ENCODE measurements at regions not wholly inside any gene's neighbourhood (a gene's known extent, or its start where the extent isn't known, plus 50 kb on each side); places are given as distances from the start of the nearest gene placed in this dataset.

DNA sequence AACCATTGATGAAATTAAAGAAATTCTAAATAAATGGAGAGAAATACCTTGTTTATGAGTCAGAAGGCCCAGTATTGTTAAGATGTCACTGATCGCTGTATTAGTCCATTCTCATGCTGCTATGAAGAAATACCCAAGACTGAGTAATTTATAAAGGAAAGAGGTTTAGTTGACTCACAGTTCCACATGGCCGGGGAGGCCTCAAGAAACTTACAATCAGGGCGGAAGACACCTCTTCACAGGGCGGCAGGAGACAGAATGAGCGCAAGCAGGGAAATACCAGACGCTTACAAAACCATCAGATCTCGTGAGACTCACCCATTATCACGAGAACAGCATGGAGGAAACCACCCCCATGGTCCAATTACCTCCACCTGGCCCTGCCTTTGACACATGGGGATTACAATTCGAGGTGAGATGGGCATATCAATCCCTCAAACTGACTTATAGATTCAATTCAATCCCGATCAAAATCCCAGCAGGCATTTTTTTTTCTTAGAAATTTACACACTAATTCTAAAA lies 157.2 kb downstream of the ENGASE start:
- no peak for ATAC-seq (replicated peaks; ENCODE audit: extremely low read depth, poor library complexity, severe bottlenecking)
- H3K4me1 Mint-ChIP-seq, result no peaks in the 10 kb centered on the region
- no peaks in the 10 kb centered on the region for H3K9me3 Mint-ChIP-seq
- DNase-seq (ENCODE audit: low spot score in 2 of 2), result no peak
- H3K27me3 Mint-ChIP-seq, result peaks cover 17% of the 10 kb centered on the region
- no peak overlapping the region for H3K27ac Mint-ChIP-seq (ENCODE audit: low read depth)
- no peak overlapping the region for H3K4me3 Mint-ChIP-seq
- no peaks in the 10 kb centered on the region for H3K36me3 Mint-ChIP-seq (ENCODE audit: insufficient read depth)

DNA sequence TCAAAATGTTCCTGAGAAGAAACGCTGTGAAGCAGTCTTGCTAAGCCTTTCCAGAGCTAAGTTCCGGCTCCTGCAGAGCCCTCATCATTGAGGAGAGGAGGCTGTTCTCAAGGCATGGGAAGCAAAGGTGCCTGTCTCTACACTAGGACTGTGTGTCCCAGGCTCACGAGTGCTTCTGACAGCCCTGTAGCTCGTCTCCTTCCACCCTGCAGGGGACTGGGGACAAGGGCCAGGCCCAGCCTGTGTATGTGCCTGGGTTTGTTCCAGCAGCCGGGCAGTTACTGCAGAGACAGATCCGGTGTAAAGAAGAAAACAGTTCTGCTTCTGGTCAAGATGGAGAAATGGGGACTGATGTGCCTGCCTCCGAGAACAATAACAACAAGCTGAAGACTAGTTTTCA lies 156.0 kb downstream of the ENGASE start:
- H3K4me3 Mint-ChIP-seq, result no peak overlapping the region
- no peak overlapping the region for H3K27ac Mint-ChIP-seq (ENCODE audit: low read depth)
- peaks cover 18% of the 10 kb centered on the region for H3K27me3 Mint-ChIP-seq
- DNase-seq (ENCODE audit: low spot score in 2 of 2), result no peak
- H3K4me1 Mint-ChIP-seq, result no peaks in the 10 kb centered on the region
- no peaks in the 10 kb centered on the region for H3K36me3 Mint-ChIP-seq (ENCODE audit: insufficient read depth)
- ATAC-seq (replicated peaks; ENCODE audit: extremely low read depth, poor library complexity, severe bottlenecking), result no peak
- no peaks in the 10 kb centered on the region for H3K9me3 Mint-ChIP-seq

DNA sequence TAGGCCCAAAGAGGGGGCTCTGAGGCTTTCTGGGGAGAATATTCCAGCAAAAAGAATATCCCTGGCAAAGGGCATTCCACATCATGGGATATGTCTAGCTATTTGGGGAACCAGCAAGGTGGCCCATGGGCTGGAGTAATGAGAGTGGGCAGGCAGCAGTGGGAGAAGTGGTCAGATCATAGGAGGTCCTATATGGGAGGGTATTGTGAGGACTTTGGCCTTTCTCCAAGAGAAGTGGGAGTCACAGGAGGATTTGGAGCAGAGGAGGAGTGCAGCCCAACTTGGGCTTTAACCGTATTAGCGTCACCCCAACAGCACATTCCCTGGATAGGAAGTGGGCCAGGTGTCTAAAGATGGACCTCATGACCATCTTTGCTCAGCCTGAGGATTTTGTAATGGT lies 151.4 kb downstream of the ENGASE start:
- Mint-ChIP-seq H3K4me3 (no peak overlapping the region), H3K4me1 (no peaks in the 10 kb centered on the region), H3K27me3 (peaks cover 52% of the 10 kb centered on the region), H3K36me3 (ENCODE audit: insufficient read depth) (peaks cover 2% of the 10 kb centered on the region), H3K27ac (ENCODE audit: low read depth) (no peak overlapping the region), H3K9me3 (no peaks in the 10 kb centered on the region)
- DNase-seq (ENCODE audit: low spot score in 2 of 2) (no peak), ATAC-seq (replicated peaks; ENCODE audit: extremely low read depth, poor library complexity, severe bottlenecking) (no peak)

DNA sequence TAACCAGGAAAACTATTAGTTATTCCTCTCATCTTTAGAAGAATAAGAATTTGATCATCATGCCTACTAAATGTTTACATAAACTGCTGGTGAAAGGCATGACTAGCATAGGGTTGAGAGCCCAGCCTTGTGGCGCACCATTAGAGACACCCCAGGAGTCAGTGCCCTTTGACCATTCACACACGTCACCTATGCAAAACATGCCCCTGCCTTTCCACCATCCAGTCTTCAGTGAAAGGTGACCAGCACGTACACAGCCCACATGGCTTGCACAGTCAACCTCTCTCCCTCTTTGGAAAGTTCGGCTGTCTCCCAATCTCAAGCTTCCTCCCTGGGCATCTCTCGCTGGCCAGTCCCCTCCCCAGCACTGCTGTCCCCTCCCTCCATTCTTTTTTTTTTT lies 150.3 kb downstream of the ENGASE start:
- H3K36me3 Mint-ChIP-seq (ENCODE audit: insufficient read depth), result peaks cover 2% of the 10 kb centered on the region
- no peak overlapping the region for H3K4me3 Mint-ChIP-seq
- no peak for DNase-seq (ENCODE audit: low spot score in 2 of 2)
- H3K27me3 Mint-ChIP-seq, result peaks cover 63% of the 10 kb centered on the region
- H3K9me3 Mint-ChIP-seq, result no peaks in the 10 kb centered on the region
- H3K27ac Mint-ChIP-seq (ENCODE audit: low read depth), result no peak overlapping the region
- peaks cover 8% of the 10 kb centered on the region for H3K4me1 Mint-ChIP-seq
- no peak for ATAC-seq (replicated peaks; ENCODE audit: extremely low read depth, poor library complexity, severe bottlenecking)

DNA sequence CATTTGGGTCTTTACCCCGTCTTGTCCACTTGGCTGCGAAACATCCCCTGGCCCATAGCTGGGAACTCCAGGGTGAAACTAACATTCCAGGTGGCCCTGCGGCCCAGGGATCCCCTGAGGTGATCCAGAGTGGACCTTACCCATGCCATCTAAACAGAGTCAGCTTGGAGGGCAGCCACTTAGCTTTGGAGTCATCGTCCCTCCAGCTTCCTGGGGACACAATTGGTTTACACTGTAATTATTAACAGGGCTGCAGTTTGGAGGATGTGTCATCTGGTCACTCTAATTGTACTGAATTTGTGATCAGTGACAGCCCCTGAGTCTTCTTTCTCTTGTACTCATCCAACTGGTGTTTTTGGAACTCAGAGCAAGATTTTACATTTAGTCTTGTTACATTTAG lies 149.9 kb downstream of the ENGASE start:
- H3K36me3 Mint-ChIP-seq (ENCODE audit: insufficient read depth), result peaks cover 2% of the 10 kb centered on the region
- DNase-seq (ENCODE audit: low spot score in 2 of 2) (no peak), ATAC-seq (replicated peaks; ENCODE audit: extremely low read depth, poor library complexity, severe bottlenecking) (no peak)
- H3K27ac Mint-ChIP-seq (ENCODE audit: low read depth), result no peak overlapping the region
- peaks cover 68% of the 10 kb centered on the region for H3K27me3 Mint-ChIP-seq
- no peak overlapping the region for H3K4me3 Mint-ChIP-seq
- no peaks in the 10 kb centered on the region for H3K9me3 Mint-ChIP-seq
- H3K4me1 Mint-ChIP-seq, result peaks cover 8% of the 10 kb centered on the region

DNA sequence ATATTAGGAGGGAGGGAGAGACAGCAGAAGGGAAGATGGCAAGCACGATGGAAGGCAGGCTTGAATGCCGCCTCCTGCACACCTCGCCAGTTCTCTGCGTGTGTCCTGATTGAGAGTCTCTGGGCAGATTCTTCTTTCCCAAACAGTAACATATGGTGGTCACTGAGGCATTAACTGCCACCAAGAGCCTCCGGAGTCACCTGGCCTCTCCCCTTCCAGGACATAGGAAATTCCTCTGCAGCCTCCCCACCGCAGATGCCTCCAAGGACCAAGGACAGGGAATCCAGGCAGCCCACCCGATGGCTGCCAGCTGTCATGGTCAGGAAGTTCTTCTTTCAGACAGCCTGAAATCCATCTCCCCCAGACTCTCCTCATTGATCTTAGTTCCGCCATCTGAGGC lies 149.3 kb downstream of the ENGASE start:
- Mint-ChIP-seq H3K27ac (ENCODE audit: low read depth) (no peak overlapping the region), H3K27me3 (peaks cover 73% of the 10 kb centered on the region), H3K36me3 (ENCODE audit: insufficient read depth) (peaks cover 2% of the 10 kb centered on the region), H3K4me3 (no peak overlapping the region), H3K9me3 (no peaks in the 10 kb centered on the region), H3K4me1 (peaks cover 8% of the 10 kb centered on the region)
- no peak for ATAC-seq (replicated peaks; ENCODE audit: extremely low read depth, poor library complexity, severe bottlenecking)
- no peak for DNase-seq (ENCODE audit: low spot score in 2 of 2)

DNA sequence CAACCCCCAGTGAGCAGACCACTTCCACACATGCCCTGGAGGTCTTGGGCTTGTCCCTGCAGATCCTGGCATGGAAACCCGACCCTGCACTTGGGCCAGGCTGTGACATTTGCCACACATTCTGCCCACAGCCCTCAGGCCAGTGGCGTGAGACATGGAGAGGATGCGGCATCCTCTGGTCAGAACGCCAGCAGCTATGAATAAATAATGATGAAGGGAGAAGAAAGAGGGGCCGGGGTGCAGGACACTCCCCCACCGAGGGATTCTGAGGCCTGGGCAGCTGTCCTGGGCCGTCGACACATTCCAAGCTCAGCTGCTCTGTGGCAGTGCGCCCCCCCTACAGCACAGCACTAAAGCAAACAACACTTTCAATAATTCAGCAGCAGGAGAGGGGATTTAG lies 148.8 kb downstream of the ENGASE start:
- Mint-ChIP-seq H3K27me3 (peaks cover 73% of the 10 kb centered on the region), H3K9me3 (no peaks in the 10 kb centered on the region), H3K36me3 (ENCODE audit: insufficient read depth) (peaks cover 2% of the 10 kb centered on the region), H3K4me1 (peaks cover 8% of the 10 kb centered on the region), H3K27ac (ENCODE audit: low read depth) (no peak overlapping the region), H3K4me3 (no peak overlapping the region)
- DNase-seq (ENCODE audit: low spot score in 2 of 2), result no peak
- ATAC-seq (replicated peaks; ENCODE audit: extremely low read depth, poor library complexity, severe bottlenecking), result no peak

DNA sequence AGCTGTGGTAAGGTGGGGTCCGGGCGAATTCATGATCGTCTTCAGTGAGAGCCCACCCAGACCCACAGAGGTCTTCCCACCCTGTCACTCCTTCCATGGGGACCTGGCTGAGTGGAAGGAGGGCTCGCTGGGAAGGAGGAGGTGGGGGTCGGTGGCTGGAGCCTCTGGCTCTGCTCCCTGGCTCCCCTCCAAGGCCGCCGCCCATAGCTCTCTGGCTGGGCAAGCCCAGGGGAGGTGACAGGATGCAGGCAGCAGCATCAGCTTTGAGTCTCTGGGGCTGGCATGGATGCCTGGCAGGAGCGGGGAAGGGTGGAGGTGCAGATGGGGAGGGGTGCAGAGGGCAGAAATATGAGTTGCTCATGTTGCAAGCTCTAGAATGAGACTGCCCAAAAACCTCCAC lies 147.0 kb downstream of the ENGASE start:
- ATAC-seq (replicated peaks; ENCODE audit: extremely low read depth, poor library complexity, severe bottlenecking) (no peak), DNase-seq (ENCODE audit: low spot score in 2 of 2) (no peak)
- H3K4me1 Mint-ChIP-seq, result peaks cover 8% of the 10 kb centered on the region
- no peaks in the 10 kb centered on the region for H3K9me3 Mint-ChIP-seq
- H3K27me3 Mint-ChIP-seq, result peaks cover 89% of the 10 kb centered on the region
- no peak overlapping the region for H3K27ac Mint-ChIP-seq (ENCODE audit: low read depth)
- H3K36me3 Mint-ChIP-seq (ENCODE audit: insufficient read depth), result peaks cover 2% of the 10 kb centered on the region
- no peak overlapping the region for H3K4me3 Mint-ChIP-seq

DNA sequence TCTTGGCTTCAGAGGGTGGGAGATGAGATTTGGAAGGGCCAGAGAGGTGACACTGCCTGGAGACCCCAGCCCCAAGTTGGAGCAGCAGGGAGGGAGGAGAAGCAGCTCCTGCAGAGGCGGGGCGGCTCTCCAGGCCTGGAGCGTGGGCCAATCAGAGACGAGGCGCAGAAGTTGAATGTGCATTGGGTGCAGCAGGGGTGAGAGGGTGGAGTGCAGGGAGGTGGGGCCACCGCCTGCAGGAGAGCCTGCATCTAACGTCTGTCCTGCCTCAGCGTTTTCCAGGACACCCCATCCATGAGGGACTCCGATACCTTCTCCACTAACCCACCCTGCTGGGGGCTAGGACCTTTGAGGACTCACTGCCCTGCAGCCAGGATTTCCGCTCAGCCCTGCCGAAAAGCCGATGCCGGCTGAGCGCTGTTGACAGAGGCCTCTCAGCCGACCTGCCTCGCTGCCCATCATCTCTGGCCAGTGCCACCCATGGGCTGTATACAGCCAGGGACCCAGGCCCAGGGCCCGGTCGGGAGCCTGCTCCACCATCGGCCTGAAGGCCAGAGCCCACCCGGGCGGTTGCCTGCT lies 146.2 kb downstream of the ENGASE start:
- Mint-ChIP-seq H3K9me3 (no peaks in the 10 kb centered on the region), H3K4me3 (peak overlapping the region; percentile 46), H3K36me3 (ENCODE audit: insufficient read depth) (peaks cover 2% of the 10 kb centered on the region), H3K27me3 (peaks cover 89% of the 10 kb centered on the region), H3K27ac (ENCODE audit: low read depth) (no peak overlapping the region), H3K4me1 (peaks cover 8% of the 10 kb centered on the region)
- DNase-seq (ENCODE audit: low spot score in 2 of 2), result no peak
- no peak for ATAC-seq (replicated peaks; ENCODE audit: extremely low read depth, poor library complexity, severe bottlenecking)

DNA sequence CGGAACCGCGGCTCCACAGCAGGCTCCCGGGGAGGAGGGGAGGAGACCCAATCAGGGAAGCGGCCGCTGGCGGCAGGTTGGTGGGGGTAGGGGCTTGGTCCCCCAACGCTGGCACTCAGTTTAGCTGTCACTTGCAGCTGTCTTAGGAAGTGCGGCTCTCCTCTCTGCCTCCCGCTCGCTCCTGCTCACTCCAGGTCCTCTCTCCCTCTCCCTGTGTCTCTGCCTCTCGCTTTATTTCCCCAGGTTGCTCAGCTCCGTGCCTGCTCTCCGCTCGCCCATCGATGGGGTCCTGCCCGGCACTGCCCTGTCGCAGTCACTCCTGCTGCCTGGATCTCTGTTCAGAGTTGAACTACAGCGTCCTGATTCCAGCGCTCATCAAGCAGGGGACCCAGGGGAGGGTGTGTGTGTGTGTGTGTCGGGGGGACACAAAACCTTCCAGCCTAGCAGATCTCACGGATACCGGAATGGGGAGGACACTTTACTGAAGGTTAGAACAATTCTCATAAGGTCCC lies 145.6 kb downstream of the ENGASE start:
- no peaks in the 10 kb centered on the region for H3K9me3 Mint-ChIP-seq
- peaks cover 89% of the 10 kb centered on the region for H3K27me3 Mint-ChIP-seq
- ATAC-seq (replicated peaks; ENCODE audit: extremely low read depth, poor library complexity, severe bottlenecking), result no peak
- peak overlapping the region; percentile 46 for H3K4me3 Mint-ChIP-seq
- peaks cover 8% of the 10 kb centered on the region for H3K4me1 Mint-ChIP-seq
- no peak for DNase-seq (ENCODE audit: low spot score in 2 of 2)
- peaks cover 2% of the 10 kb centered on the region for H3K36me3 Mint-ChIP-seq (ENCODE audit: insufficient read depth)
- no peak overlapping the region for H3K27ac Mint-ChIP-seq (ENCODE audit: low read depth)

DNA sequence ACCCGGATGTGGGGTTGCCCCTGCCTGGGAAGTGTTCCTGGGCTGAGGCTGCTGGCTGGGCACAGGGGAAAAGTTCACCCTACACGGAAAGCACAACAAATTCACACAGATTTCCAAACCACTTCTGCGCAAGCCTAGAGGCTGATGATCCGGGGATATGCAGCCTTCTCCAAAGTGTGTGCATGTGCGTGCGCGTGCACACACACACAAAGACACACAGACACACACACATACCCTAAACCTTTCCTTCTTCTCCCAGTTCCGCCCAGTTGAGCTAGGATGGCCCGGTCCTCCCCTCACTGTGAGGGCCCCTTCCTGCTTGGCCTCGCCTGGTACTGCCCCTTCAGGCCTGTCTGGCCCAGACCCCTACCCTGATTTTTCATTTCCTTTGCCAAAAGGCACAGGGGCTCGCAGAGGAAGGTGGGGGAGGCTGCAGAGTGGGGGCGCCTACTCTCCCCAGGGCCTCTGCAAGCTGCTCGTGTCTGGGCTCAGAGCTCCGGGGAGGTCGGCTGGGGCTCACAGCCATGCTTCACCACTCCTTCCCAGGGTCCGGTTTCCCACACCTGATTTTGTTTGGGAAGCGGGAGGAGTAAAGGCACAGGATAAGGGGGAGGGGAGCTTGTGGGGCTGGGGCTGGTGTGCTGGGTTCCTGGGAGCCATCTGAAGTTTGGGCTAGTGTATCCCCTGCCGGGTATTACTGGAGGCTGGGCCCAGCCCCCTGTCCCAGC lies 144.7 kb downstream of the ENGASE start:
- DNase-seq (ENCODE audit: low spot score in 2 of 2) (no peak), ATAC-seq (replicated peaks; ENCODE audit: extremely low read depth, poor library complexity, severe bottlenecking) (no peak)
- H3K27me3 Mint-ChIP-seq, result peaks cover 90% of the 10 kb centered on the region
- H3K4me1 Mint-ChIP-seq, result peaks cover 8% of the 10 kb centered on the region
- peaks cover 2% of the 10 kb centered on the region for H3K36me3 Mint-ChIP-seq (ENCODE audit: insufficient read depth)
- H3K4me3 Mint-ChIP-seq, result no peak overlapping the region
- no peaks in the 10 kb centered on the region for H3K9me3 Mint-ChIP-seq
- H3K27ac Mint-ChIP-seq (ENCODE audit: low read depth), result no peak overlapping the region

DNA sequence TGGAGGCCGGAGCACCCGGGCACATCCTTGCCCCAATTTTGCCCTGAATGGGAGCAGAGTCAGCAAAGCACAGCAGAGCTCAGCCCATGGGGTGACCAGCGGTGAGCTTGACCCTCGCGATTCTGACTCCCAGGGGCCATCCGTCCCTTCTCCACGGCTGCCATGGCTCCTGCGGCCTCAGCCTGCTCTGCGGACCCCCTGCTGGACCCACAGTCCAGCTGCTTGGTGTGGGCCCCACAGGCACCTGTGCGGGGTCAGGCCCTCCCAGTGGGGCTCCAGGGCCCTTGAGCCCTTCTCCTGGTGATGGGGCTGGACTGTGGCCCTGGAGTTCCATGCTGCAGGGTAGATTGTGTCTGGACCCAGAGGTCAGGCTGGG lies 144.2 kb downstream of the ENGASE start:
- ATAC-seq (replicated peaks; ENCODE audit: extremely low read depth, poor library complexity, severe bottlenecking), result no peak
- DNase-seq (ENCODE audit: low spot score in 2 of 2), result no peak
- Mint-ChIP-seq H3K27ac (ENCODE audit: low read depth) (no peak overlapping the region), H3K27me3 (peaks cover 90% of the 10 kb centered on the region), H3K4me1 (peaks cover 8% of the 10 kb centered on the region), H3K4me3 (no peak overlapping the region), H3K36me3 (ENCODE audit: insufficient read depth) (peaks cover 2% of the 10 kb centered on the region), H3K9me3 (no peaks in the 10 kb centered on the region)

DNA sequence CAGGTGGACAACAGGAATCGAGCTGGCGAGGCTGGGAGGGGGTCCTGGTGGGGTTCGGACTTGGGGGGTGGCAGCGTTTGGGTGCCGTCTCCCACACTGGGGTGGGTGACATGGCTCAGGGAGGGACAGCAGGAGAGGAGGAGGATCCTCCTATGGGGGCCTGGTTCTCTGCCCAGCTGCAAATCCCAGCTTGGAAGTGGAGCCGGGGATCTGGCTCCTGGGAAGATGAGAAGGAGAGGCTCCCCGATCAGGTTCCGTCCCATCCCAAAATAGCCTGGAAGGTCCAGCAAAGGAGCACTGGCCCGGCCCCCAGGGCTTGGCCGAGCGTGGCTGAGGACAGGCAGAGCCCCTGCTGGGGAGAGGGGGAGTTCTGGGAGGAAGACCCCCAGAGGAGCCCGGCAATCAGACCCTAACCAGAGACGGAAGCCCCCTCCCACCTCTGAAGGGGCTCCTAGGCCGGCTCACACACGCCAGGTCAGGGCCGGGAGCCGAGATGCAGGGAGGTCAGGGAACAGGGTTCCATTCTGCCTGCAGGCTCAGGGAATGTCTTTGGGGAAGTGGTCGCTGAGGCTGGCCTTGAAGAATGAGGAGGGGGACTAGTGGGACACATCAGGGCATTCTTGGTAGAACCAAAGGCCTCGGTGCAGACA lies 143.7 kb downstream of the ENGASE start:
- Mint-ChIP-seq H3K36me3 (ENCODE audit: insufficient read depth) (no peaks in the 10 kb centered on the region), H3K4me3 (no peak overlapping the region), H3K27ac (ENCODE audit: low read depth) (no peak overlapping the region), H3K27me3 (peaks cover 90% of the 10 kb centered on the region), H3K9me3 (no peaks in the 10 kb centered on the region), H3K4me1 (peaks cover 8% of the 10 kb centered on the region)
- DNase-seq (ENCODE audit: low spot score in 2 of 2), result no peak
- no peak for ATAC-seq (replicated peaks; ENCODE audit: extremely low read depth, poor library complexity, severe bottlenecking)
